ENCODE measurements at regions not wholly inside any gene's neighbourhood (a gene's known extent, or its start where the extent isn't known, plus 50 kb on each side); places are given as distances from the start of the nearest gene placed in this dataset.

DNA sequence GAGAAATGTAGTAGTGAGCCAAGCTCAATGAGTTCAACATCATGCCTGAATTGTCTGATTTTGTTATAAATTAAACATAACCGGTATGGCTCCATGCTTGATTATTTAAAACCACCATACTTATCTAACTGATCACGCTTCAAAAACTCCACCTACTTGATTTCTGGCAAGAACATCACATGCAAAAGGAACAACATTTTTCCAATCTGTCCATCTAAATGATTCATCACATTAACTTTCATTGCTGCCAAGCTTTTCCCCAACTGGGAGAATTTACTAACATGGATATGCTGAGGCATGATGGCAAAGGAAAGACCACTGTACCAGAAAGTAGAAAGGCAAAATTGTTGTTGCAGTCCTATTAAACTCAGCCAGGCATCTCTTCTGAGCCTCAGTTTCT, 286.8 kb downstream of the TRIB2 start:
- Histone ChIP-seq H3K4me3 (no peak overlapping the region), H3K9ac (ENCODE audit: control insufficient read depth, insufficient read depth, low read length) (no peak overlapping the region), H3K27me3 (replicated peaks in 1 of 2; ENCODE audit: control insufficient read depth in 2 of 2, insufficient read depth in 2 of 2, low read length in 1 of 2) (no peaks in the 10 kb centered on the region; a peak in 1 of 4 replicates), H4K20me1 (ENCODE audit: control insufficient read depth, insufficient read depth) (no peaks in the 10 kb centered on the region), H3K9me3 (replicated peaks; ENCODE audit: control insufficient read depth, insufficient read depth, low read length) (no peaks in the 10 kb centered on the region), H3K79me2 (ENCODE audit: control insufficient read depth, insufficient read depth, low read length) (no peaks in the 10 kb centered on the region), H3K27ac (ENCODE audit: control insufficient read depth, insufficient read depth) (no peak overlapping the region), H3K4me1 (ENCODE audit: control insufficient read depth, insufficient read depth, low read length) (no peaks in the 10 kb centered on the region), H3K36me3 (ENCODE audit: control insufficient read depth in 2 of 2, insufficient read depth in 2 of 2, low read length in 1 of 2) (no peaks in the 10 kb centered on the region), H3K4me2 (ENCODE audit: control insufficient read depth, insufficient read depth) (no peak overlapping the region), H2AFZ (ENCODE audit: control insufficient read depth, low read depth, low read length) (no peak overlapping the region)
- DNase-seq (ENCODE audit: low read depth, low spot score) (no peak), FAIRE-seq (no peak), ATAC-seq (no peak)
- in situ Hi-C loops (cut with MboI) (no loop called here), intact Hi-C loops (cut with micrococcal nuclease; ENCODE audit: unreplicated experiment) (loop anchor here (10.0 kb wide), 1 partner anchor 1309 kb away; no protein-coding TSS in a partner anchor)
- ChIA-PET SMC1A (ENCODE audit: uncharacterized antibody, unreplicated experiment) (interaction anchor here (0.7 to 1.2 kb wide), 2 partner anchors 16 to 18 kb away, joined by 3 read pairs; no protein-coding TSS in a partner anchor), CTCF (interaction anchor here (1.3 to 1.4 kb wide), 3 partner anchors 10 to 1175 kb away, joined by 3 to 5 read pairs (median 3); no protein-coding TSS in a partner anchor), RAD21 (ENCODE audit: unreplicated experiment) (no interaction called here), POLR2A (no interaction called here)
- TF ChIP-seq ATF7 (IDR thresholded peaks at IDR 0.05; ENCODE audit: low read depth) (no peak), SMARCA5 (IDR thresholded peaks at IDR 0.05) (no peak), IRF3 (IDR thresholded peaks at IDR 0.05) (no peak), NFYA (IDR thresholded peaks at IDR 0.05; ENCODE audit: borderline replicate concordance, low read depth, low read length) (no peak), NBN (IDR thresholded peaks at IDR 0.05) (no peak)
- WGBS (ENCODE audit: insufficient coverage, insufficient replicate concordance, low lambda C conversion rate, missing lambda C conversion rate): 47% methylated on average over 2 of the region's 2 CpGs
- no TSS peak for BruUV-seq (replicated peaks)

DNA sequence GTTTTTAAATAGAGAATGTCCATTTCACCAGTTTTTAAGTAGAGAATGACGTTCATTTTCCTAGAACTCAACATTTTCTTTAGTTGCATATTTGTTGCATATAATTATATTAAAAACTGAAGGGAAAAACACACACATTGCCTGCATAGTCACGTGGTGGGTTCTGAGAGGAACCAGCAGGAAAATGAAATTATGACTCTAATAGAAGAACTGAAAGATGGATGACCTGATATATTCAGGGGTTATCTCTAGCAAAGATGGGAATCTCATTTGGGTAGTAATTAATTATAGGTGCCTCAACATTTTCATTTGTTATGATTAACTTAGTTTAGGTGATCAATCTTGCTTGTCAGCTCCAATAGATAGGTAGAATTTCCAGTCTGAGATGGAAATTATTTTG, 288.3 kb downstream of the TRIB2 start:
- Histone ChIP-seq H3K27me3 (replicated peaks in 1 of 2; ENCODE audit: control insufficient read depth in 2 of 2, insufficient read depth in 2 of 2, low read length in 1 of 2) (no peaks in the 10 kb centered on the region; a peak in 1 of 4 replicates), H3K27ac (ENCODE audit: control insufficient read depth, insufficient read depth) (no peak overlapping the region), H3K9me3 (replicated peaks; ENCODE audit: control insufficient read depth, insufficient read depth, low read length) (no peaks in the 10 kb centered on the region), H3K36me3 (ENCODE audit: control insufficient read depth in 2 of 2, insufficient read depth in 2 of 2, low read length in 1 of 2) (no peaks in the 10 kb centered on the region), H3K4me3 (no peak overlapping the region), H3K79me2 (ENCODE audit: control insufficient read depth, insufficient read depth, low read length) (no peaks in the 10 kb centered on the region), H3K4me2 (ENCODE audit: control insufficient read depth, insufficient read depth) (no peak overlapping the region), H3K4me1 (ENCODE audit: control insufficient read depth, insufficient read depth, low read length) (no peaks in the 10 kb centered on the region), H2AFZ (ENCODE audit: control insufficient read depth, low read depth, low read length) (no peak overlapping the region), H4K20me1 (ENCODE audit: control insufficient read depth, insufficient read depth) (no peaks in the 10 kb centered on the region), H3K9ac (ENCODE audit: control insufficient read depth, insufficient read depth, low read length) (no peak overlapping the region)
- intact Hi-C loops (cut with micrococcal nuclease; ENCODE audit: unreplicated experiment) (loop anchor here (5.0 to 10.0 kb wide), 2 partner anchors 288 to 1310 kb away; partner anchors contain the start of gene TRIB2), in situ Hi-C loops (cut with MboI) (loop anchor here (5.0 kb wide), 1 partner anchor 1178 kb away; no protein-coding TSS in a partner anchor)
- RAD21 ChIA-PET (ENCODE audit: unreplicated experiment): no interaction called here
- POLR2A ChIA-PET: no interaction called here
- WGBS (ENCODE audit: insufficient coverage, insufficient replicate concordance, low lambda C conversion rate, missing lambda C conversion rate): 0% methylated on average over 2 of the region's 2 CpGs
- CTCF ChIA-PET: interaction anchor here (1.1 to 2.7 kb wide), 3 partner anchors 9 to 289 kb away, joined by 3 to 10 read pairs (median 3); no protein-coding TSS in a partner anchor
- no TSS peak for BruUV-seq (replicated peaks)
- no peak for ATAC-seq
- FAIRE-seq: no peak
- no peak for DNase-seq (ENCODE audit: low read depth, low spot score)
- SMC1A ChIA-PET (ENCODE audit: uncharacterized antibody, unreplicated experiment): interaction anchor here (3.8 kb wide), 1 partner anchor 1176 kb away, joined by 42 read pairs; no protein-coding TSS in a partner anchor
- TF ChIP-seq BMI1 (IDR thresholded peaks at IDR 0.05; ENCODE audit: borderline replicate concordance): no peak
- TF ChIP-seq PAX8 (IDR thresholded peaks at IDR 0.05): no peak
- TF ChIP-seq ZNF24 (IDR thresholded peaks at IDR 0.05): no peak
- TF ChIP-seq YBX1 (IDR thresholded peaks at IDR 0.05): no peak
- no peak for TF ChIP-seq RB1 (IDR thresholded peaks at IDR 0.05; ENCODE audit: borderline replicate concordance)
- TF ChIP-seq, protein P1, sequence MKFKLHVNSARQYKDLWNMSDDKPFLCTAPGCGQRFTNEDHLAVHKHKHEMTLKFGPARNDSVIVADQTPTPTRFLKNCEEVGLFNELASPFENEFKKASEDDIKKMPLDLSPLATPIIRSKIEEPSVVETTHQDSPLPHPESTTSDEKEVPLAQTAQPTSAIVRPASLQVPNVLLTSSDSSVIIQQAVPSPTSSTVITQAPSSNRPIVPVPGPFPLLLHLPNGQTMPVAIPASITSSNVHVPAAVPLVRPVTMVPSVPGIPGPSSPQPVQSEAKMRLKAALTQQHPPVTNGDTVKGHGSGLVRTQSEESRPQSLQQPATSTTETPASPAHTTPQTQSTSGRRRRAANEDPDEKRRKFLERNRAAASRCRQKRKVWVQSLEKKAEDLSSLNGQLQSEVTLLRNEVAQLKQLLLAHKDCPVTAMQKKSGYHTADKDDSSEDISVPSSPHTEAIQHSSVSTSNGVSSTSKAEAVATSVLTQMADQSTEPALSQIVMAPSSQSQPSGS (IDR thresholded peaks at IDR 0.05; ENCODE audit: low read length): no peak
- TF ChIP-seq ZBED1 (IDR thresholded peaks at IDR 0.05; ENCODE audit: borderline replicate concordance): no peak
- TF ChIP-seq ZNF207 (IDR thresholded peaks at IDR 0.05; ENCODE audit: borderline replicate concordance): no peak
- TF ChIP-seq IKZF2 (IDR thresholded peaks at IDR 0.05): no peak
- TF ChIP-seq JUNB (IDR thresholded peaks at IDR 0.05): no peak
- TF ChIP-seq ESRRA (IDR thresholded peaks at IDR 0.05; ENCODE audit: low read length): no peak
- TF ChIP-seq MAX (IDR thresholded peaks at IDR 0.05; ENCODE audit: low read depth, low read length): no peak
